WERI-Rb-1 (cell line): ENCODE measurements at regions not wholly inside any gene's neighbourhood (a gene's known extent, or its start where the extent isn't known, plus 50 kb on each side); places are given as distances from the start of the nearest gene placed in this dataset.

Source experiments
- DNase-seq: peaks from one replicate; pipeline ENCODE4 v3.0.0-alpha.2; 2020
- H3K27ac ChIP-seq: fragments of 250-450 bp; sonication (Bioruptor Pico); 2 replicates; pipeline ENCODE4 v1.5.1; 2020; ENCODE audit warnings: mild to moderate bottlenecking, moderate library complexity
- H3K27me3 ChIP-seq: fragments of 250-450 bp; sonication (Bioruptor Pico); 2 replicates; pipeline ENCODE4 v1.5.1; 2021; ENCODE audit warnings: mild to moderate bottlenecking, low read depth, moderate library complexity; ENCODE audit not compliant: insufficient read depth, severe bottlenecking
- H3K36me3 ChIP-seq: fragments of 250-450 bp; sonication (Bioruptor Pico); 2 replicates; pipeline ENCODE4 v1.5.1; 2020; ENCODE audit warnings: mild to moderate bottlenecking, moderate library complexity
- H3K4me3 ChIP-seq: 2 replicates; pipeline ENCODE4 v1.5.1; 2011; ENCODE audit warnings: low read depth, mild to moderate bottlenecking, control low read depth, low read length
- H3K9me3 ChIP-seq: fragments of 250-450 bp; sonication (Bioruptor Pico); 2 replicates; pipeline ENCODE4 v1.5.1; 2021; ENCODE audit warnings: mild to moderate bottlenecking, moderate library complexity; ENCODE audit not compliant: severe bottlenecking
- TF ChIP-seq, protein P1 (sequence below): IDR thresholded peaks from 2 replicates; pipeline ENCODE4 v1.5.1; 2011; ENCODE audit warnings: low read depth, mild to moderate bottlenecking, control low read depth, inconsistent platforms, low read length

DNA sequence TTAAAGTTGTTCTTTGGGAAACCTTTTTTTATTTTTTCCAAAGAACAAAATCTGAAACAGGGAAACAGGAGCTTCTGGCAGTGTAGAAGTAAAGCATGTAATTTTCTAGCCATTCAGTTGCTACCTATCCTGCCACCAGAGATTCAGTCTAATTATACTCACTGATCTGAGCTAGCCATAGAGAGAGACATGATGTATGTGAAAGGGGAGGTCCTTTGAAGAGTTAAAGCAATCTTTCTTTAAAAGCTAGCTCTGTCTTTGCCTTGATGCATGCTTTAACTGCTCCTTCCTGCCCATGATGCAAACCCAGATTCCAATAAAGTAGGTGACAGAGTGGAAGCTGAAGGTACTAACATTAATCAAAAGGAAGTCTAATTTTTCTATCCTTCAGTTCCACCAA is 114.1 kb upstream of the GRIK2 start:
- DNase-seq: no peak
- TF ChIP-seq, protein P1, sequence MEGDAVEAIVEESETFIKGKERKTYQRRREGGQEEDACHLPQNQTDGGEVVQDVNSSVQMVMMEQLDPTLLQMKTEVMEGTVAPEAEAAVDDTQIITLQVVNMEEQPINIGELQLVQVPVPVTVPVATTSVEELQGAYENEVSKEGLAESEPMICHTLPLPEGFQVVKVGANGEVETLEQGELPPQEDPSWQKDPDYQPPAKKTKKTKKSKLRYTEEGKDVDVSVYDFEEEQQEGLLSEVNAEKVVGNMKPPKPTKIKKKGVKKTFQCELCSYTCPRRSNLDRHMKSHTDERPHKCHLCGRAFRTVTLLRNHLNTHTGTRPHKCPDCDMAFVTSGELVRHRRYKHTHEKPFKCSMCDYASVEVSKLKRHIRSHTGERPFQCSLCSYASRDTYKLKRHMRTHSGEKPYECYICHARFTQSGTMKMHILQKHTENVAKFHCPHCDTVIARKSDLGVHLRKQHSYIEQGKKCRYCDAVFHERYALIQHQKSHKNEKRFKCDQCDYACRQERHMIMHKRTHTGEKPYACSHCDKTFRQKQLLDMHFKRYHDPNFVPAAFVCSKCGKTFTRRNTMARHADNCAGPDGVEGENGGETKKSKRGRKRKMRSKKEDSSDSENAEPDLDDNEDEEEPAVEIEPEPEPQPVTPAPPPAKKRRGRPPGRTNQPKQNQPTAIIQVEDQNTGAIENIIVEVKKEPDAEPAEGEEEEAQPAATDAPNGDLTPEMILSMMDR: no peak
- no peaks in the 10 kb centered on the region for H3K36me3 ChIP-seq

DNA sequence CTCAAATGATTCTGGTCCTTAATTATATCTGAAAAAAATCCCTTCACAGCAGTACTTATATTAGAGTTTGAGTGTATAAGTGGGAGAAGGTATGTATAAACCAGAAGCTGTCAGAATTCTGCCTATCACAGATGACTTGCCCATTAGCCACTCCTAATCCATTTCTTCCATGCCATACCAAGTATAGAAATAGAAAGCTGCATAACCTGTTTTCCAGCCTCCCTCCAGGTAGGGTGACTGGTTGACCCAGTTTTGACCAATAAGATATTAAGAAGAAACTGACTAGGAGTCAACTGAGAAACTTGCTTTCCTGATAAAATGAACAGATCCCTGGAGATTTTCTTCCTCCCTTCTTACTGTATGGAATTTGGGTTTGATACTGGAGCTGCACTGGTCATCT is 112.2 kb upstream of the GRIK2 start:
- Histone ChIP-seq H3K27ac (no peak overlapping the region), H3K9me3 (no peaks in the 10 kb centered on the region), H3K36me3 (no peaks in the 10 kb centered on the region), H3K27me3 (no peaks in the 10 kb centered on the region), H3K4me3 (no peak overlapping the region)
- TF ChIP-seq, protein P1: no peak
- DNase-seq: no peak

More for the DNA sequence above, 114.1 kb upstream of the GRIK2 start:
- Histone ChIP-seq H3K27me3 (no peaks in the 10 kb centered on the region), H3K27ac (no peak overlapping the region), H3K9me3 (no peaks in the 10 kb centered on the region), H3K4me3 (no peak overlapping the region)

DNA sequence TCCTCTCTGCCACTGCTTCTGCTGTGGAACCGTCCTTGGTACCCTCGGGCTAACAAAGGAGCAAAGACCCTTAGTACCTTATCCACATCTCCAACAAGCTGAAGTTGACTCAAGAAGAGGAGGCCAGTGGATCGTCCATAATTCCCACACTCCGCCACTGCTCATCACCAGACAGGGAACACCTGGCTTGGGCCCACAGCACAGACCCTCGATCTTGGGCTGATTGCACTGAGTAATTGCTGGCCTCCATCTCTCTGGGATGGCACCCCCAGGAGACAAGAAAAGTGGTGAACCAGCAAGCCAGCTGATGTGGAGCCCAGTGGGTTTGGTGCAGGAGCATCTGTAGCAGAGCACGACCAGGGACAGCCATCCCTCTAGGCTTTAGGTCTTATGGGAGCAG is 109.4 kb upstream of the GRIK2 start:
- no peaks in the 10 kb centered on the region for H3K27me3 ChIP-seq
- no peak for DNase-seq
- no peak overlapping the region for H3K27ac ChIP-seq
- TF ChIP-seq, protein P1: no peak
- no peaks in the 10 kb centered on the region for H3K36me3 ChIP-seq
- no peak overlapping the region for H3K4me3 ChIP-seq
- H3K9me3 ChIP-seq: no peaks in the 10 kb centered on the region

DNA sequence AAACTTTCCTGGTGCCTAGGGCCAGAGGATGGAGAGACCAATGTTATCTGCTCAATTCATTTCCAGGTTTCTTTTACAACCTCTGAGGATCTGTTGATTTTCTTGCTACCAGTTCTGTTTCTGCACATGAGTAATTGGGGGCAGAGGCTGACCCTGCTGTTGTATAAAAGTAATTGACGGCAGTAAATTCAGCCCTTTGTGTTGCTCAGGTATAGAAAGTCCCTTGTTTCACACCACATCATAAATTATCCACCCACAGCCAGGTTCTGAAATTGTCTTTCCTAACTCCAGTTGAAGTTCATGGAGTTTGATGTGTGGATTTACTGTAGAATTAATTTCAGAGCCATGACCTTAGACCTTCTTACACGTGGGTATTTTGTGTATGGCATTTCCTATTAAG is 107.4 kb upstream of the GRIK2 start:
- H3K4me3 ChIP-seq: no peak overlapping the region

DNA sequence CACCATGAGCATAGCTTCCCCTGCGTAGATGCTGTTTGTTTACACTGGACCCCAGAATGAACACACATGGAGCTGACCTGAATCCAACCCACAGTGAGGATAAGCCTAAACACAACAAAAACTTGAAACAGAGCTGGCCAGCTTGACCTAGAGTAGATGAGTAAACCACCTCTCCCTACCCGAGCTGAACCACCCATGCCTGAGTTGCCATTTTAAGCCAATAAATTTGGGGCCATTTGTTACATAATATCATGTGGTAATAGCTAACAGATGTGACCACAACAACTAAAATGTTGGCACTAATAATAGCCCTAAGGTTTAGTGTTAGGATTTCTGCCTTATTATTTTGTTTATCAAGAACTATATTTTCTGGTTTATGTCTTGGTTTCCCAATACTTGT is 103.2 kb upstream of the GRIK2 start:
- TF ChIP-seq, protein P1: no peak
- Histone ChIP-seq H3K9me3 (no peaks in the 10 kb centered on the region), H3K27ac (no peak overlapping the region), H3K4me3 (no peak overlapping the region), H3K27me3 (no peaks in the 10 kb centered on the region), H3K36me3 (no peaks in the 10 kb centered on the region)
- DNase-seq: no peak

More for the DNA sequence above, 107.4 kb upstream of the GRIK2 start:
- Histone ChIP-seq H3K9me3 (no peaks in the 10 kb centered on the region), H3K27ac (no peak overlapping the region), H3K27me3 (no peaks in the 10 kb centered on the region), H3K36me3 (no peaks in the 10 kb centered on the region)
- TF ChIP-seq, protein P1: no peak
- no peak for DNase-seq

DNA sequence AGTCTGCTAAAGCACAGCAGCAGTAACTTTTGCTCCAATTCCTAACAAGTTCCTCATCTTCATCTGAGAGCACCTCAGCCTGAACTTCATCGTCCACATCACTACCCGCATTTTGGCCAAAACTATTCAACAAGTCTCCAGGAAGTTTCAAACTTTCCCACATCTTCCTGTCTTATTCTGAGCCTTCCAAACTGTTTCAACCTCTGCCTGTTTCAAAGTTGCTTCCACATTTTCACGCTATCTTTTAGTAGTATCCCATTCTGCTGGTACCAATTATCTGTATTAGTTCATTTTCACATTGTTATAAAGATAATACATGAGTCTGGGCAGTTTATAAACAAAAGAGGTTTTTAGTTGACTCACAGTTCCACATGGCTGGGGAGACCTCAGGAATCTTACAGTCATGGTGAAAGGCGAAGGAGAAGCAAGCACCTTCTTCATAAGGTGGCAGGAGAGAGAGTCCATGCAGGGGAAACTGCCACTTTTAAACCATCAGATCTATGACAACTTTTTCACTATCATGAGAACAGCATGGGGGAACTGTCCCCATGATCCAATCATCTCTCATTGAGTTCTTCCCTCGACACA is 99.4 kb upstream of the GRIK2 start:
- Histone ChIP-seq H3K27me3 (no peaks in the 10 kb centered on the region), H3K36me3 (no peaks in the 10 kb centered on the region), H3K27ac (no peak overlapping the region), H3K4me3 (no peak overlapping the region), H3K9me3 (no peaks in the 10 kb centered on the region)
- DNase-seq: no peak
- TF ChIP-seq, protein P1: no peak
